ENCODE measurements at regions not wholly inside any gene's neighbourhood (a gene's known extent, or its start where the extent isn't known, plus 50 kb on each side); places are given as distances from the start of the nearest gene placed in this dataset.

- Mint-ChIP-seq H3K9me3 (no peaks in the 10 kb centered on the region), H3K27ac (no peak overlapping the region), H3K4me3 (no peak overlapping the region), H3K4me1 (ENCODE audit: low read depth) (no peaks in the 10 kb centered on the region), H3K36me3 (ENCODE audit: low read depth) (no peaks in the 10 kb centered on the region), H3K27me3 (ENCODE audit: insufficient read depth) (peaks cover 10% of the 10 kb centered on the region)
- intact Hi-C loops (cut with micrococcal nuclease) = no loop called here
- DNase-seq (ENCODE audit: low spot score) = no peak
Measured at GRCh38 chr3:139202226-139202958, 141.4 kb upstream of the MRPS22 start.

- H3K4me1 Mint-ChIP-seq (ENCODE audit: low read depth) = no peaks in the 10 kb centered on the region
- H3K27ac Mint-ChIP-seq = no peak overlapping the region
- intact Hi-C loops (cut with micrococcal nuclease) = no loop called here
- peaks cover 10% of the 10 kb centered on the region for H3K27me3 Mint-ChIP-seq (ENCODE audit: insufficient read depth)
- no peak overlapping the region for H3K4me3 Mint-ChIP-seq
- H3K9me3 Mint-ChIP-seq = no peaks in the 10 kb centered on the region
- DNase-seq (ENCODE audit: low spot score) = no peak
- no peaks in the 10 kb centered on the region for H3K36me3 Mint-ChIP-seq (ENCODE audit: low read depth)
Measured at GRCh38 chr3:139202959-139203349, 140.9 kb upstream of the MRPS22 start.

- intact Hi-C loops (cut with micrococcal nuclease) = no loop called here
- Mint-ChIP-seq H3K9me3 (no peaks in the 10 kb centered on the region), H3K4me3 (no peak overlapping the region), H3K36me3 (ENCODE audit: low read depth) (no peaks in the 10 kb centered on the region), H3K27me3 (ENCODE audit: insufficient read depth) (peaks cover 10% of the 10 kb centered on the region), H3K27ac (no peak overlapping the region), H3K4me1 (ENCODE audit: low read depth) (no peaks in the 10 kb centered on the region)
- no peak for DNase-seq (ENCODE audit: low spot score)
Measured at GRCh38 chr3:139203752-139204151, 140.1 kb upstream of the MRPS22 start.

- DNase-seq (ENCODE audit: low spot score) = no peak
- intact Hi-C loops (cut with micrococcal nuclease) = no loop called here
- Mint-ChIP-seq H3K4me1 (ENCODE audit: low read depth) (no peaks in the 10 kb centered on the region), H3K27me3 (ENCODE audit: insufficient read depth) (peaks cover 7% of the 10 kb centered on the region), H3K4me3 (no peak overlapping the region), H3K9me3 (no peaks in the 10 kb centered on the region), H3K27ac (no peak overlapping the region), H3K36me3 (ENCODE audit: low read depth) (no peaks in the 10 kb centered on the region)
Measured at GRCh38 chr3:139204728-139205127, 139.1 kb upstream of the MRPS22 start.

- Mint-ChIP-seq H3K4me3 (no peak overlapping the region), H3K27ac (no peak overlapping the region), H3K9me3 (no peaks in the 10 kb centered on the region), H3K36me3 (ENCODE audit: low read depth) (no peaks in the 10 kb centered on the region), H3K4me1 (ENCODE audit: low read depth) (no peaks in the 10 kb centered on the region), H3K27me3 (ENCODE audit: insufficient read depth) (peaks cover 8% of the 10 kb centered on the region)
- no peak for DNase-seq (ENCODE audit: low spot score)
- intact Hi-C loops (cut with micrococcal nuclease) = no loop called here
Measured at GRCh38 chr3:139213936-139214335, 129.9 kb upstream of the MRPS22 start.

GRCh38 chr3:139216958-139217357, 126.9 kb upstream of the MRPS22 start:
- no peak overlapping the region for H3K27ac Mint-ChIP-seq
- H3K36me3 Mint-ChIP-seq (ENCODE audit: low read depth) = no peaks in the 10 kb centered on the region
- no peaks in the 10 kb centered on the region for H3K9me3 Mint-ChIP-seq
- H3K4me3 Mint-ChIP-seq = no peak overlapping the region
- intact Hi-C loops (cut with micrococcal nuclease) = no loop called here
- H3K27me3 Mint-ChIP-seq (ENCODE audit: insufficient read depth) = peaks cover 10% of the 10 kb centered on the region
- H3K4me1 Mint-ChIP-seq (ENCODE audit: low read depth) = no peaks in the 10 kb centered on the region
- no peak for DNase-seq (ENCODE audit: low spot score)

GRCh38 chr3:139217633-139218032, 126.2 kb upstream of the MRPS22 start:
- intact Hi-C loops (cut with micrococcal nuclease) = no loop called here
- no peaks in the 10 kb centered on the region for H3K36me3 Mint-ChIP-seq (ENCODE audit: low read depth)
- no peaks in the 10 kb centered on the region for H3K9me3 Mint-ChIP-seq
- peaks cover 9% of the 10 kb centered on the region for H3K27me3 Mint-ChIP-seq (ENCODE audit: insufficient read depth)
- no peak overlapping the region for H3K4me3 Mint-ChIP-seq
- no peak for DNase-seq (ENCODE audit: low spot score)
- no peaks in the 10 kb centered on the region for H3K4me1 Mint-ChIP-seq (ENCODE audit: low read depth)
- no peak overlapping the region for H3K27ac Mint-ChIP-seq

GRCh38 chr3:139218046-139218445, 125.8 kb upstream of the MRPS22 start:
- Mint-ChIP-seq H3K9me3 (no peaks in the 10 kb centered on the region), H3K4me1 (ENCODE audit: low read depth) (no peaks in the 10 kb centered on the region), H3K27me3 (ENCODE audit: insufficient read depth) (peaks cover 8% of the 10 kb centered on the region), H3K27ac (no peak overlapping the region), H3K4me3 (no peak overlapping the region), H3K36me3 (ENCODE audit: low read depth) (no peaks in the 10 kb centered on the region)
- no peak for DNase-seq (ENCODE audit: low spot score)
- intact Hi-C loops (cut with micrococcal nuclease) = no loop called here

- Mint-ChIP-seq H3K4me1 (ENCODE audit: low read depth) (no peaks in the 10 kb centered on the region), H3K27me3 (ENCODE audit: insufficient read depth) (peaks cover 5% of the 10 kb centered on the region), H3K36me3 (ENCODE audit: low read depth) (no peaks in the 10 kb centered on the region), H3K27ac (no peak overlapping the region), H3K9me3 (no peaks in the 10 kb centered on the region), H3K4me3 (no peak overlapping the region)
- intact Hi-C loops (cut with micrococcal nuclease) = no loop called here
- no peak for DNase-seq (ENCODE audit: low spot score)
Measured at GRCh38 chr3:139219463-139219862, 124.4 kb upstream of the MRPS22 start.

GRCh38 chr3:139222100-139222657, 121.6 kb upstream of the MRPS22 start:
- intact Hi-C loops (cut with micrococcal nuclease) = no loop called here
- Mint-ChIP-seq H3K27me3 (ENCODE audit: insufficient read depth) (peaks cover 5% of the 10 kb centered on the region), H3K9me3 (no peaks in the 10 kb centered on the region), H3K27ac (no peak overlapping the region), H3K4me3 (no peak overlapping the region), H3K36me3 (ENCODE audit: low read depth) (no peaks in the 10 kb centered on the region), H3K4me1 (ENCODE audit: low read depth) (no peaks in the 10 kb centered on the region)
- DNase-seq (ENCODE audit: low spot score) = no peak

GRCh38 chr3:139225548-139225947, 118.3 kb upstream of the MRPS22 start:
- no peak for DNase-seq (ENCODE audit: low spot score)
- Mint-ChIP-seq H3K9me3 (no peaks in the 10 kb centered on the region), H3K4me1 (ENCODE audit: low read depth) (no peaks in the 10 kb centered on the region), H3K4me3 (no peak overlapping the region), H3K27me3 (ENCODE audit: insufficient read depth) (peaks cover 2% of the 10 kb centered on the region), H3K36me3 (ENCODE audit: low read depth) (no peaks in the 10 kb centered on the region), H3K27ac (no peak overlapping the region)
- intact Hi-C loops (cut with micrococcal nuclease) = no loop called here

GRCh38 chr3:139226731-139227130, 117.1 kb upstream of the MRPS22 start:
- Mint-ChIP-seq H3K9me3 (no peaks in the 10 kb centered on the region), H3K36me3 (ENCODE audit: low read depth) (no peaks in the 10 kb centered on the region), H3K27me3 (ENCODE audit: insufficient read depth) (no peaks in the 10 kb centered on the region)

GRCh38 chr3:139227165-139227564, 116.7 kb upstream of the MRPS22 start:
- Mint-ChIP-seq H3K4me3 (no peak overlapping the region), H3K27me3 (ENCODE audit: insufficient read depth) (no peaks in the 10 kb centered on the region), H3K27ac (no peak overlapping the region)

More at GRCh38 chr3:139226731-139227130, 117.1 kb upstream of the MRPS22 start:
- no peak for DNase-seq (ENCODE audit: low spot score)
- intact Hi-C loops (cut with micrococcal nuclease) = no loop called here
- Mint-ChIP-seq H3K4me3 (no peak overlapping the region), H3K4me1 (ENCODE audit: low read depth) (no peaks in the 10 kb centered on the region), H3K27ac (no peak overlapping the region)

GRCh38 chr3:139227827-139228226, 116.0 kb upstream of the MRPS22 start:
- Mint-ChIP-seq H3K9me3 (no peaks in the 10 kb centered on the region), H3K4me3 (no peak overlapping the region), H3K27me3 (ENCODE audit: insufficient read depth) (no peaks in the 10 kb centered on the region), H3K4me1 (ENCODE audit: low read depth) (no peaks in the 10 kb centered on the region), H3K36me3 (ENCODE audit: low read depth) (no peaks in the 10 kb centered on the region), H3K27ac (no peak overlapping the region)
- intact Hi-C loops (cut with micrococcal nuclease) = no loop called here
- no peak for DNase-seq (ENCODE audit: low spot score)

More at GRCh38 chr3:139227165-139227564, 116.7 kb upstream of the MRPS22 start:
- intact Hi-C loops (cut with micrococcal nuclease) = no loop called here
- H3K9me3 Mint-ChIP-seq = no peaks in the 10 kb centered on the region
- no peaks in the 10 kb centered on the region for H3K4me1 Mint-ChIP-seq (ENCODE audit: low read depth)
- no peak for DNase-seq (ENCODE audit: low spot score)
- H3K36me3 Mint-ChIP-seq (ENCODE audit: low read depth) = no peaks in the 10 kb centered on the region
